ENCODE measurements at regions not wholly inside any gene's neighbourhood (a gene's known extent, or its start where the extent isn't known, plus 50 kb on each side); places are given as distances from the start of the nearest gene placed in this dataset.
A peak's percentile ranks its signal among the peaks of the same experiment; 100 is the strongest.
"Not testable (repeated sequence)": the region's sequence is repeated elsewhere in the genome, so short reads cannot be mapped to it uniquely, and the experiment has no call there.

DNA sequence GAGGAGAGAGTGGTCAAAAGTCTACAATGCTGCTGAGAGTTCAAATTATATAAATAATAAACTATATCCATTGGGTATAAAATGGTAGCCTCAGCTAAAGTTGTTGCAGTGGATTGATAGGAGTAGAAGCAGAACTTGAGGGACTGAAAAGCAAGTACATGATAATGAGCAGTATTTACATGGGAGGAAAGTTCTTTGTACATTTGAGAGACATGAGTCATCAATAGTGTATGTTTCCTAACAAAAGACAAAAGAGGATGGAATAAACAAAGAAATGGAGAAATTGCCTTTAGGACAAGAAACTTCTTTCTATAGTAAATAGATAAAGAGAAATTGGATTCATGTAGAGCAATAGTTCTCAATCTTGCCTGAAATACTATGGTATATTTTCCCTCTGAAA, 110.0 kb upstream of the PLSCR5 start:
- DNase-seq = no peak

DNA sequence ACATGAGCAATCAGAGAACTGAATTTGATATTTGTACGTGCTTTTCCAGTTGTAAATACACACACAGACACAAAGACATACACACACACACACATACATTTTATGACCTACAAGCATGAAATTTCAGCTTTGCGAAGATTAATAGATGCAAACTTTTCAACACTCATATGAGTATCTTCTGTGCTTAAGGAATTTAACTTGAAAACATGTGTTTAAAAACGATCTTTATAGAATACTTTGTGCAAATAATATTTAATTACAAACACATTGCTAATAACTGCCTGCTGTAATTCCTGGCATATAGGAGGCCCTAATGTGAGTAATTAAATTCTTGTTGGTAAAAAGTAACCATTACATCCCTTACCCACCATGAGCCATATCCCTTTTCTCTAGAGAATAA, 107.7 kb upstream of the PLSCR5 start:
- DNase-seq = no peak

DNA sequence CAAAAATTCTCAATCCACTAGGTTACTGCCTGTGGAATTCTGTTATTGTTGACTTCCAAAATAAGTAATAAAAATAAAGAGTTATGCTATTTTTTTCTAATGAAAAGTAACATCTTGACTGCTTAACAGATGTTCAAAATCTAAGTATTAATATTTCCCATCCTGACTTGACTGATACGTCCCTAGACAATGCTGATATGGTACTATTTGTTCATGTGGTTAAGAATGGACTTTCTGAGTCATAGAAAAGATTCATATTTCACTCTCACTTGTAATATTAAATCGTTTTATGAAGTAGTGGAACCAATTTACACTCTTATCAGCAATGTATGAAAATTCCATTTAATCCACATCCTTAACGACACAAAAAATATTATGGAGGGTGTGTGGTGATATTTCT, 104.8 kb upstream of the PLSCR5 start:
- DNase-seq = peak; percentile 2

DNA sequence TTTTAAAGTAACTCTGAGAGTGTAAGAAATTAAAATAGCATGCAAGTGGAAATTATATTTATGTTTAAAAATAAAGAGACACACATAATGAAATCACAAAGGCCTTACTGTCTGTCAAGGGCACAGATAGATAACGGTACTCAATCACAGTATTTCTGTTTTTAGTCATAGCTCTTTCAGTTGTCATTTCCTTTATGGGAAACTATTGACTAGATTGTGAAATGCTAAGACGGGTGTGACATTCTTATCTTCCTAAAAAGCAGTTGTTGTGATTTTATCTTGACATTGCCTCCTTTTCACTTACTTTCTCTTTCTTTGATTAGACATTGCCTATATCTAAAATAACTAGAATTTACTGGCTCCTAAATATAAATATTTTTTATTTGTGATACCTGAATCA, 100.1 kb upstream of the PLSCR5 start:
- peak; percentile 47 for DNase-seq

DNA sequence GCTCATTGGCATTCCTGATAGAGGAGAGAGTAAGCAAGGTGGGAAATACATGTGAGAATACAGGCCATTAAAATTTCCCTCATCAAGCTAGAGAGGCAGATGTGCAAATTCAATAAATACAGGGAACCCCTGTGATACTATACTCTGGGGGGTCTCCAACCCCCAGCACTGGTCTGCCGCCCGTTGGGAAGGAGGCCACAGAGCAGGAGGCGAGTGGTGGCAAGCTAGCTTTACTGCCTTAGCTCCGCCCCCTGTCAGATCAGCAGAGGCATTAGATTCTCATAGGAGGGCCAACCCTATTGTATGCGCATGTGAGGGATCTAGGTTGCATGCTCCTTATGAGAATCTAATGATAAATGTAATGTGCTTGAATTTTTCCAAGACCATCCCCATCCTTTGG, 97.1 kb upstream of the PLSCR5 start:
- no peak for DNase-seq

DNA sequence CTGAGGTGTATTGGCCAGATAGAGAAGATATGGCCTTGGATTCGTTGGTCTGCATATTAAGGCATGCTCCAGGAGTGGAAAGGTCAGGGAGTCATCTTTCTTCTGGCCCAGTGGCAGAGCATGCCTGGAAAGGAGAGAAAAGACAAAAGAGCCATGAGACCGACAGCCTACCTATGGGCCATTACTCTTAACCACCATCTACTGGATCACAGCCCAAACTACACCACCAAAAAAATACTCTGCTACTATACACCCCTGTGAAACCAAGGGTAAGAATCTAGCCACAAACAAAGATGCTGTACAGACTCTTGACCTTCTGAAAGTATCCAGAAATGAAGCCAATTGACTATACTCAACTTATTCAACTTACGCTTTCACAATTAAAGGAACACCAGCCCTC, 96.1 kb upstream of the PLSCR5 start:
- DNase-seq = no peak

DNA sequence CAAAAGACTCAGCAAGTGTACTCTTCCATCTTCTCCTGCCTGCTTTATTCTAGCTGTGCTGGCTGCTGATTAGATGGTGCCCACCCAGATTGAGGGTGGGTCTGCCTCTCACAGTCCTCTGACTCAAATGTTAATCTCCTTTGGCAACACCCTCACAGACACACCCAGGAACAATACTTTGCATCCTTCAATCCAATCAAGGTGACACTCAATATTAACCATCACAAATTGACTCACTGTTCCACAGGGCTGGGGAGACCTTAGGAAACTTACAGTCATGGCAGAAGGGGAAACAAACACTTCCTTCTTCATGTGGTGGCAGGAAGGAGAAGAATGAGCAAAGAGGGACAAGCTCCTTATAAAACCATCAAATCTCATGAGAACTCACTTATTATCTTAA, 94.9 kb upstream of the PLSCR5 start:
- DNase-seq = not testable (repeated sequence)

DNA sequence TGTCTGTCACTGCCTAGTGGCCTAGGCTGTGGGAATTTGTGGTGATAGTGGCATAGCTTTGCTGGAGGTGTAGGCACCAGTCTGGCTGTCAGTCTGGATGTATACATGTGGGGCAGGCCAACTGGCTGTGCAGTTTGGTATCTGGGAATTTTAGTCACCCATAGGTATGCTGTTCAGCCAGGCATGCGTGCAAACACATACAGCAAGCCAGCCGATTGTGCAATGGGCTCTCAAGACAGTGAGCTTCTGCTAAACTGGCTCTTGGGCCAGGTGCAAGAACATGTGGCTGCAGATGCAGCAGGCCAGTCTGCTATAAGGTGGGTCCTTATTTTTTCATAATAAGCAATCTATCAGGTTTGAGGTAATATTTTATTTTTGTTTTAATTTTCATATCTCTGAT, 87.1 kb upstream of the PLSCR5 start:
- DNase-seq = no peak

DNA sequence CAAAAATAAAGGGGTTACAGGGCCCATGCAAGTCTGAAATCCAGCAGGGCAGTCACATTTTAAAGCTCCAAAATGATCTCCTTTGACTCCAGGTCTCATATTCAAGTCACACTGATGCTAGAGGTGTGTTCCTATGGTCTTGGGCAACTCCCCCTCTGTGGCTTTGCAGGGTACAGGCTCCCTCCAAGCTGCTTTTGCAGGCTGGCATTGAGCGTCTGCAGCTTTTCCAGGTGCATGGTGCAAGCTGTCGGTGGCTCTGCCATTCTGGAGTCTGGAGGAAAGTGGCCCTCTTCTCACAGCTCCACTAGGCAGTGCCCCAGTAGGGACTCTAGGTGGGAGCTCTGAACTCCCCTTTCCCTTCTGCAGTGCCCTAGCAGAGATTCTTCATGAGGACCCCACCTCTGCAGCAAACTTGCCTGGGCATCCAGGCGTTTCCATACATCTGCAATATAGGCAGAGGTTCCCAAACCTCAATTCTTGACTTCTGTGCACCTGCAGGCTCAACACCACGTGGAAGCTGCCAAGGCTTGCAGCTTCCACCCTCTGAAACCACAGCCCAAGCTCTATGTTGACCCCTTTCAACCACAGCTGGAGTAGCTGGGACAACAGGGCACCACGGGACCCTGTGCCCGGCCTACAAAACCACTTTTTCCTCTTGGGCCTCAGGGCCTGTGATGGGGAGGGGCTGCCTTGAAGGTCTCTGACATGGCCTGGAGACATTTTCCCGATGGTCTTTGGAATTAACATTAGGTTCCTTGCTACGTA, 80.1 kb upstream of the PLSCR5 start:
- no peak for DNase-seq

DNA sequence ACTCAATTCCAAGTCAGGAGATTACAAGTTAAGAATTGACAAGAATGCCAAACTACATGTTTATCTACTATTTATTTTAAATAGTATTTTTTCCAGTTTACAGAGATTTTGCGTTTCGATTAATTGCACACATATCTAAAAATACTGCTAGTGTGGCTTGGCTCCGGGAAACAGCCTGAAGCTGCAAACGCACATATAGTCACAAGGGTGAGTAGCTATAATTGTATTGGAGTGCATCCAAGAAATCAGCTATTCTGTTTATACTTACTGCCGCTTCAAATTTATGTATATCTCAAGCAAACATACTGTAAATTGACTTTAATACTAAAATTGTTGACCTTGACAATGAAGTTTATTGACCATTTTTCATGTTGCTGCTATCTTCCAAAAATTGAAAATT, 77.0 kb upstream of the PLSCR5 start:
- DNase-seq = peak; percentile 22

DNA sequence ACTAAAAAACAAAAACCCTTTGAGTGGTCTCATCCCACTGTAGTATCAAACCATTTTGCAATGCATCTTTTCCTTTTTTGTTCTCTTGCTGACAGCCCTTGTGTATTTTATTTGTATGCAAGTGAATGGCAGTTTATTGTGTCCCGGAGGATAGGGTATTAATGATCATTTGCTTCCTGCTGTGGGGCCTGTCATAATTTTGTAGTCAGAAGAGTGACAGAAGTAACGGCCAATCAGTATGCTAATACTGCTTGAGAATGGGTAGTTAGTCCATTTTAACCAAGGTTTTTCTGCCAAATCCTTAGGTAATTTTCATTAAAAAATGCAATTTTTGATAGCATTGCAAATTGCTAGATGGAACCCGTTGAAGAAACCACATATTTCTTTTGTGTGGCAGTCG, 75.5 kb upstream of the PLSCR5 start:
- no peak for DNase-seq

DNA sequence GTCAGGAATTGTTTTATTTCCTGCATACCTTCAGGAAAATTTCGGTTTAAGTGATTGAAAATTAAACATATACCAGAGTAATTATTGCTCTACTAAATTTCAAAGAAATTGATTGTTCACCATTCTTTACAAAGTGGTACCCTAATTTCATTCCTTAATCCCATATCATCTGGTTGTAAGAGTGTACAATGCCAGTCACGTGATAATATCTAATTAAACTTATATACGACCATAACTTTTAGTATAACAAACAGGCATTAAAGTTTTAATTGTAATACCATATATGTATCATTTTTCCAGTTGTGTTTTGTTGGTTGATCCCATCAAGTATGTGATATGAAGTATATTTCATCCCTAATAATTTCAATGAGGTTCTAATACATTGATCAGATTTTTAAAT, 74.8 kb upstream of the PLSCR5 start:
- DNase-seq = no peak

DNA sequence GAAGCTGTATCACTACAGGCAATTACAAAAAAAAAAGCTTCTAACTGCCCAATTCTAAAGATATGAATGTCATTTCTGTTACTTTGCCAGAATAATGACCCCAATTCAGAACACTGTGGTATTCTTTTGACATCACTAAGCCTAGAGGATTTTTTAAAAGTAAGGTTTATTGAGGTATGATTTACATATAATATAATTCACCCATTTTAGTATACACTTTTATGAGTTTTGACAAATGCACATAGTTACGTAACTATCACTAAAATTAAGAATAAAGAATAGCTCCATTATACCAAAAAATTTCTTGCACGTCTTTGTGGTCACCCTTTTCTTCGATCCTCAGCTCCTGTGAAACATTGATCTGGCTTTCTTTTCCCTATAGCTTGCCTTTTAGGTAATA, 74.0 kb upstream of the PLSCR5 start:
- no peak for DNase-seq

DNA sequence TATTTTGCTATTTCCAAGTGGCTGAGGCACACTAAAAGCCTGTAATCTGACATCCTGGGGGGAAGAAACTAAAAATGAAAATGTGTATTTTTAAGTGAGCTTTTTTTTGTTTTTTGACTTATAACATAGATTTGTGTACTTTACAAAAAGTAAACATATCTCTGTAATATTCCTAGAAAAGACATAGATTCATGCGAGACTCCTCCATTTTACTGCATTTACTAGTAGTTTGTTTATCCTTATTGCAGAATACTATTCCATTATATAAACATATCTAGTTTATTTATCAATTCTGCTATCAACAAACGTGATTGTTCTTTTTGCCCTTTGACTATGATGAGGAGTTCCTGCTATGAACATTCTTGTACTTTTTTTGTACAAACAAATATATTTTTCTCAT, 67.8 kb upstream of the PLSCR5 start:
- no peak for DNase-seq

DNA sequence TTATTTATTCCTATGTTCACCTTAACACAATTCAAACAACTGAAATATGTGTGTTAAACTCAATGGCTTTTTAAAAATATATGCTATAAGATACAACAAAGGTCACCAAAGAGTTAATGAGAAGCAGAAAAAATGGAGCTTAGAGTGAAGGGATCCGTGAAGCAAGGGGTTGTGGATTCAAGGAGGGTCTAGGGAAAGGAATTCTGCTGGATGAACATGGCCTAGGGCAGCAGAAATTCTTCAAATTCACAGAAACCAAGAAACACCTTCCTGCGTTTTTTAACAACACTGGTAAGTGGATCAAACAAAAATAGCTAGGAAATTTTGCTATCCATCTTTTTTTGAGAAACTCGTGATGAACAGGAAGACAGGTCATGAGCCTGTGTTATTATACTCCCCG, 59.3 kb upstream of the PLSCR5 start:
- DNase-seq = no peak

DNA sequence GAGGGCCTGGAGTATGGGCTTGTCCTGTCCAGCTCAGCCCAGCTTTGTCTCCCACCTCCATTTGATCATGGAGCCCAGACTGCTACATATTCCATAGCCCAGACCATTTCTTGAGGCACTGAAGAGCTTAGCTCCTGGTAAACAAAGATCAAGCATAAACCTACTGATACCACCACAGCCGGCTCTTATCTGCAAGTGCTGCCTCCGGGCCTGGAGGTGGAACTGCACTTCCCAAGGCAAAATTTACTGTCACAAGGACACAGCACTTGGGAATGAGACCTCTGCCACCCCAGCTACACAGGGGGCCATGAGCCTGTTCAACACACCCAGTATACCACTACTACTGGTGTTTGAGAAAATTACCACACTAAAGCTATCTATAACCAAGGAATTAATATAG, 53.7 kb upstream of the PLSCR5 start:
- no peak for DNase-seq

DNA sequence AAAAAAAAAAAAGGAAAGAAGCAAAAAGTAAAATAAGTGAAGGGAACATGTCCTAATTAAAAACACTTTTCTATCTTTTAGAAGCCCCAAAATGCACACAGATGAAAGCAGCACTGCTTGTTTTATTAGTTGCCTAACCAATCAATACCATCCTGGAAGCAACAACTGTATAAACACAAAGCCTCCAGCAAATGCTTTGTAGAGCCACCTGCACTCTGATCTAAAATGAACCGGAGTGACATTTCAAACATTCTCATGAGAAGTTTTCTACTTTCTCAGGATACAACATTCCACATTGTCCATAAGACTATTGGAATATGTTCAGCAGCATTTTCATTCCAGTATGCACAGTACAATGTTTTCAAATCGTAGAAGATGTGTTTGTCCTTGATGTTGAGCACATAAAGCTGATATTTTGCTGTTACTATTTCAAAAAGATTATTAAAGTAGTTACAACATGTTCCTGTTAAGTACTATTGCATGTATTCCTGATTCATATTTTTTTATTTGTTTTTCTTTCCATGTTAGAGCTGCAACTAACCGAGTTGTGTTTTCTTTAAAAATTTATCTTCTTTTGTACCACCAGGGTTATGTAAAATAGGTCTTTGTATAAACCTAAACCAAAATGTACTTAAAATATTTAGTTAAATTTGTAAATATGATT, 50.3 kb upstream of the PLSCR5 start:
- DNase-seq = no peak
